GM12878 (cell line): ENCODE measurements at regions not wholly inside any gene's neighbourhood (a gene's known extent, or its start where the extent isn't known, plus 50 kb on each side); places are given as distances from the start of the nearest gene placed in this dataset.

Experiments used
- ATAC-seq: fragments of 200-7000 bp; cut with Tn5 transposase; 3 replicates; pipeline ENCODE4 v1.9.1; 2020; ENCODE audit warnings: mild to moderate bottlenecking, moderate library complexity
- BruUV-seq: library from RNA; stranded (reverse); fragments of 400-500 nt; replicated peaks from 2 replicates; lab custom pipeline; 2021; lab: Mats Ljungman, UMichigan
- CTCF ChIA-PET: fragments of 300-600 bp; sonication (Branson Sonifier 250); formaldehyde crosslinking; extraction: SDS; loops from one replicate; lab custom pipeline; 2021; ENCODE audit warnings: inconsistent platforms; lab: Yijun Ruan, JAX
- POLR2A ChIA-PET: fragments of 350-600 bp; formaldehyde crosslinking; extraction: SDS; loops from one replicate; lab custom pipeline; 2021; ENCODE audit warnings: inconsistent platforms; lab: Charles Lee
- RAD21 ChIA-PET: fragments of 300-600 bp; sonication (Branson Sonifier 250); formaldehyde crosslinking; loops from one replicate; lab custom pipeline; 2023; ENCODE audit warnings: antibody characterized with exemption; ENCODE audit not compliant: unreplicated experiment; lab: Charles Lee
- SMC1A ChIA-PET: fragments of 300-600 bp; sonication (Branson Sonifier 250); formaldehyde crosslinking; loops from one replicate; lab custom pipeline; 2023; ENCODE audit not compliant: unreplicated experiment, uncharacterized antibody; lab: Charles Lee
- DNase-seq: peaks from one replicate; pipeline ENCODE4 v3.0.0-alpha.2; 2011; ENCODE audit warnings: low read depth, low spot score
- FAIRE-seq: peaks from 3 replicates; lab custom pipeline; 2011; peaks lifted over from hg19 to GRCh38; lab: Jason Lieb, UNC
- H2AFZ ChIP-seq: 2 replicates; pipeline ENCODE4 v1.6.0; 2011; ENCODE audit warnings: low read depth, low read length, control low read depth; ENCODE audit not compliant: control insufficient read depth
- H3K27ac ChIP-seq: 2 replicates; pipeline ENCODE4 v1.5.1; 2011; ENCODE audit warnings: control low read depth; ENCODE audit not compliant: control insufficient read depth, insufficient read depth
- H3K27me3 ChIP-seq, 2 experiments: replicated peaks in 1 of 2; 2 replicates each; pipeline versions ENCODE4 v1.6.0 to v1.6.1; 2011; ENCODE audit warnings: low read length in 1 of 2; ENCODE audit not compliant: control insufficient read depth in 2 of 2, insufficient read depth in 2 of 2
- H3K36me3 ChIP-seq, 2 experiments: 2 replicates each; pipeline ENCODE4 v1.5.1; 2011; ENCODE audit warnings: low read length in 1 of 2; ENCODE audit not compliant: control insufficient read depth in 2 of 2, insufficient read depth in 2 of 2
- H3K4me1 ChIP-seq: 2 replicates; pipeline ENCODE4 v1.6.1; 2011; ENCODE audit warnings: mild to moderate bottlenecking, low read length, moderate library complexity, mixed read lengths; ENCODE audit not compliant: control insufficient read depth, insufficient read depth
- H3K4me2 ChIP-seq: 2 replicates; pipeline ENCODE4 v1.6.0; 2011; ENCODE audit warnings: control low read depth; ENCODE audit not compliant: control insufficient read depth, insufficient read depth
- H3K4me3 ChIP-seq: fragments of 200-600 bp; sonication (generic); 2 replicates; pipeline ENCODE4 v1.5.1; 2016
- H3K79me2 ChIP-seq: 2 replicates; pipeline ENCODE4 v1.6.0; 2011; ENCODE audit warnings: low read length; ENCODE audit not compliant: control insufficient read depth, insufficient read depth
- H3K9ac ChIP-seq: 2 replicates; pipeline ENCODE4 v1.8.0; 2011; ENCODE audit warnings: low read length, control low read depth, mixed read lengths; ENCODE audit not compliant: control insufficient read depth, insufficient read depth
- H3K9me3 ChIP-seq: replicated peaks from 3 replicates; pipeline ENCODE4 v1.5.1; 2011; ENCODE audit warnings: mild to moderate bottlenecking, low read length; ENCODE audit not compliant: control insufficient read depth, insufficient read depth
- H4K20me1 ChIP-seq: 2 replicates; pipeline ENCODE4 v1.6.0; 2011; ENCODE audit not compliant: control insufficient read depth, insufficient read depth
- ATF7 ChIP-seq: fragments of 450-650 bp; IDR thresholded peaks from 2 replicates; pipeline ENCODE4 v1.6.1; 2016; ENCODE audit warnings: low read depth, mild to moderate bottlenecking
- BHLHE40 ChIP-seq, 2 experiments: fragments of 450-650 bp in 1 of 2; IDR thresholded peaks; 2 replicates each; pipeline ENCODE4 v1.6.1; 2011 to 2017; ENCODE audit warnings: low read depth in 2 of 2, borderline replicate concordance in 1 of 2, improper control_type of control experiment in 1 of 2, low read length in 1 of 2, mild to moderate bottlenecking in 1 of 2
- MXI1 ChIP-seq: fragments of 150-350 bp; IDR thresholded peaks from 2 replicates; pipeline ENCODE4 v1.6.1; 2011; ENCODE audit warnings: low read depth, mild to moderate bottlenecking, inconsistent platforms, low read length, improper control_type of control experiment
- RBBP5 ChIP-seq: fragments of 200-600 bp; sonication (generic); conservative IDR thresholded peaks from 2 replicates; pipeline ENCODE4 v1.6.1; 2016
- SMC3 ChIP-seq: IDR thresholded peaks from 2 replicates; pipeline ENCODE4 v1.6.1; 2011; ENCODE audit warnings: low read length, improper control_type of control experiment, borderline replicate concordance
- SREBF1 ChIP-seq: IDR thresholded peaks from 2 replicates; pipeline ENCODE4 v1.6.1; 2012; ENCODE audit warnings: mild to moderate bottlenecking, low read length
- TCF7 ChIP-seq: IDR thresholded peaks from 2 replicates; pipeline ENCODE4 v1.6.1; 2014; ENCODE audit warnings: antibody characterized with exemption, borderline replicate concordance
- WGBS: methylation state at CpG from one replicate; pipeline ENCODE4 v1.1.6; 2016; ENCODE audit warnings: low lambda C conversion rate; ENCODE audit not compliant: insufficient replicate concordance, insufficient coverage; ENCODE audit errors: missing lambda C conversion rate; 5-methylcytosine and 5-hydroxymethylcytosine counted together
- in situ Hi-C: fragments of 300-500 bp; cut with MboI; formaldehyde crosslinking; loops from 9 replicates; pipeline ENCODE4 v1.14.3; 2018; ENCODE audit warnings: mixed read lengths
- intact Hi-C: fragments of 100-400 bp; cut with micrococcal nuclease; formaldehyde crosslinking; loops from one replicate; pipeline ENCODE4 v1.14.2; 2022; ENCODE audit not compliant: unreplicated experiment
- TF ChIP-seq, protein P1 (sequence below): IDR thresholded peaks from 2 replicates; pipeline ENCODE4 v1.6.1; 2011; ENCODE audit warnings: borderline replicate concordance, low read depth, mild to moderate bottlenecking, moderate library complexity, mixed read lengths, low read length; ENCODE audit not compliant: insufficient read depth; ENCODE audit errors: extremely low read length

DNA sequence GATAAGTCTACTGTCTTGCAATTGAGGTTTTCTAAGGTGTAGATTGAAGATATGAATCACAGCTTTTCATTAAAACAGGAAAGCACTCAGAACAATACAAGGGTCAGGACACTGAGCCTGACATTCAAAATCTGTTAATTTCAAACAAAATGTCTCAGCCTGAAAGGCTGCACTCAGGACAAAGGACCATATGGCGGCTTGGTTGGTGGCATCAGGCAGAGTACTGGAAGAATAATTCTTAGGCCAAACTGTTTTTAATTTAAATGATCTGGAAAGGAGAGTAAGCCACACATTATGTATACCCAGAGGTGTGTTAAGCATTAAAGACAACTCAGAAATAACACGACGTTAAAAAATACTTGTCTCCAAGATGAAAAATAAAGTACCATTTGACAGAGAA lies 85.9 kb downstream of the SKA1 start:
- FAIRE-seq (no peak), ATAC-seq (no peak), DNase-seq (no peak)
- no peaks in the 10 kb centered on the region for H4K20me1 ChIP-seq
- H3K4me3 ChIP-seq = no peak overlapping the region
- no peak overlapping the region for H3K27ac ChIP-seq
- in situ Hi-C loops (no loop called here), intact Hi-C loops (no loop called here)
- WGBS = 81% methylated on average over 3 of the region's 3 CpGs
- no peaks in the 10 kb centered on the region; a peak in 1 of 4 replicates for H3K27me3 ChIP-seq
- TF ChIP-seq MXI1 = no peak
- TF ChIP-seq ATF7 = no peak
- TF ChIP-seq BHLHE40 (IDR thresholded peaks at IDR 0.05; ENCODE audit: borderline replicate concordance in 1 of 2, low read depth in 2 of 2, low read length in 1 of 2) = no peak
- H2AFZ ChIP-seq = no peak overlapping the region
- POLR2A ChIA-PET = no interaction called here
- SMC1A ChIA-PET = no interaction called here
- H3K4me1 ChIP-seq = no peaks in the 10 kb centered on the region
- H3K36me3 ChIP-seq = no peaks in the 10 kb centered on the region
- H3K4me2 ChIP-seq = no peak overlapping the region
- no peak overlapping the region for H3K9ac ChIP-seq
- RAD21 ChIA-PET = no interaction called here
- CTCF ChIA-PET = no interaction called here
- H3K9me3 ChIP-seq = no peaks in the 10 kb centered on the region
- no peaks in the 10 kb centered on the region for H3K79me2 ChIP-seq
- BruUV-seq = no TSS peak

DNA sequence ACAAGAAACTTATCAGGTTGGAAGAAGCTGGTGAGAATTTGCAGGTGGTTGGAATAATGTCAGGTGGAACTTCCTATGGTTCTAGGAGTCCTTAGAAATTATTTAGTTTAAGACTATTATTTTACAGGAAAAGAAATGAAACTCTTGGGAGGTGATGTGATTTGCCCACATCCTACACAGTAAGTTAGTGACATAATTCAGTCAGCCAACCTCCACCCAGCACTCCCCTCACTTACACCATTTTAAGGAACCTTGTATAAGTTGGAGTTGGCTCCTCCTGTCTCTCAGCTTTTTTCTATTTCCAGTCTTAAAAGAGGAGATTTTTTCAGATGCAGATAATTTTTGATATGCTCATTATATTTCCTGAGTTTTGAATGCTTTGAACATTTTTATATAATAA lies 86.4 kb downstream of the SKA1 start:
- Histone ChIP-seq H3K9ac (no peak overlapping the region), H3K27me3 (no peaks in the 10 kb centered on the region), H3K4me1 (no peaks in the 10 kb centered on the region), H2AFZ (no peak overlapping the region), H3K36me3 (no peaks in the 10 kb centered on the region), H4K20me1 (no peaks in the 10 kb centered on the region), H3K79me2 (no peaks in the 10 kb centered on the region), H3K4me3 (no peak overlapping the region), H3K9me3 (no peaks in the 10 kb centered on the region), H3K4me2 (no peak overlapping the region), H3K27ac (no peak overlapping the region)
- SMC1A ChIA-PET = no interaction called here
- POLR2A ChIA-PET = no interaction called here
- intact Hi-C loops (no loop called here), in situ Hi-C loops (no loop called here)
- RAD21 ChIA-PET = no interaction called here
- CTCF ChIA-PET = interaction anchor here (0.7 kb wide), 1 partner anchor 231 kb away, joined by 3 read pairs; no protein-coding TSS in a partner anchor
- BruUV-seq = no TSS peak
- ATAC-seq = no peak
- DNase-seq = no peak
- no peak for FAIRE-seq
- no peak for TF ChIP-seq TCF7
- no peak for TF ChIP-seq RBBP5
- TF ChIP-seq, protein P1, sequence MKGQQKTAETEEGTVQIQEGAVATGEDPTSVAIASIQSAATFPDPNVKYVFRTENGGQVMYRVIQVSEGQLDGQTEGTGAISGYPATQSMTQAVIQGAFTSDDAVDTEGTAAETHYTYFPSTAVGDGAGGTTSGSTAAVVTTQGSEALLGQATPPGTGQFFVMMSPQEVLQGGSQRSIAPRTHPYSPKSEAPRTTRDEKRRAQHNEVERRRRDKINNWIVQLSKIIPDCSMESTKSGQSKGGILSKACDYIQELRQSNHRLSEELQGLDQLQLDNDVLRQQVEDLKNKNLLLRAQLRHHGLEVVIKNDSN = no peak
- no peak for TF ChIP-seq SMC3
- no peak for TF ChIP-seq SREBF1
